HCT116 (cell line): ENCODE measurements at regions not wholly inside any gene's neighbourhood (a gene's known extent, or its start where the extent isn't known, plus 50 kb on each side); places are given as distances from the start of the nearest gene placed in this dataset.

Experiments
- ATAC-seq: fragments of 200-7000 bp; cut with Tn5 transposase; 2 replicates; pipeline ENCODE4 v1.9.1; 2020; ENCODE audit warnings: mild to moderate bottlenecking, moderate library complexity
- BruUV-seq: library from RNA; stranded (reverse); fragments of 400-500 nt; replicated peaks from 2 replicates; lab custom pipeline; 2021; lab: Mats Ljungman, UMichigan
- CTCF ChIA-PET: fragments of 300-600 bp; sonication (Branson Sonifier 250); formaldehyde crosslinking; loops from one replicate; lab custom pipeline; 2021; ENCODE audit warnings: antibody characterized with exemption; lab: Charles Lee
- POLR2A ChIA-PET: fragments of 300-600, 350-600 bp; sonication (Branson Sonifier 250); formaldehyde crosslinking; loops from one replicate; lab custom pipeline; 2021; ENCODE audit warnings: antibody characterized with exemption; lab: Charles Lee
- RAD21 ChIA-PET, 2 experiments: fragments of 300-600 bp; sonication (Branson Sonifier 250); formaldehyde crosslinking; loops; one replicate each; lab custom pipeline; 2023; ENCODE audit warnings: low total read pairs in 2 of 2; ENCODE audit not compliant: uncharacterized antibody in 2 of 2, unreplicated experiment in 2 of 2, low non-redundant PET in 1 of 2; lab: Charles Lee
- DNase-seq: peaks from one replicate; pipeline ENCODE4 v3.0.0-alpha.2; 2010; ENCODE audit warnings: low read depth, low spot score
- H2AFZ ChIP-seq: fragments of 200-600 bp; shearing (Covaris generic), sonication (generic); 2 replicates; pipeline ENCODE4 v1.6.1; 2017; ENCODE audit warnings: low read depth, mixed run types, mixed read lengths, antibody characterized with exemption, low read length; ENCODE audit not compliant: poor library complexity, severe bottlenecking
- H3K27ac ChIP-seq: 2 replicates; pipeline ENCODE4 v1.5.1; 2012; ENCODE audit warnings: low read depth, low read length
- H3K27me3 ChIP-seq: fragments of 200-600 bp; sonication (generic); 2 replicates; pipeline ENCODE4 v1.6.1; 2016; ENCODE audit warnings: mixed run types, low read length, mixed read lengths; ENCODE audit not compliant: insufficient read depth
- H3K36me3 ChIP-seq, 2 experiments: fragments of 200-500 bp in 1 of 2; fragments of 200-600 bp in 1 of 2; sonication (Bioruptor generic) in 1 of 2; sonication (generic) in 1 of 2; 2 replicates each; pipeline versions ENCODE4 v1.5.1 to v1.6.1; 2014 to 2016; ENCODE audit warnings: low read length in 2 of 2, inconsistent platforms in 1 of 2, mixed read lengths in 1 of 2, mixed run types in 1 of 2; ENCODE audit not compliant: insufficient read depth in 2 of 2, control insufficient read depth in 1 of 2
- H3K4me1 ChIP-seq, 2 experiments: fragments of 200-600 bp in 1 of 2; sonication (generic) in 1 of 2; 2 replicates each; pipeline versions ENCODE4 v1.5.1 to v1.6.1; 2012 to 2017; ENCODE audit warnings: low read length in 2 of 2, inconsistent platforms in 1 of 2, mild to moderate bottlenecking in 1 of 2, mixed read lengths in 1 of 2, mixed run types in 1 of 2, moderate library complexity in 1 of 2; ENCODE audit not compliant: insufficient read depth in 2 of 2, control insufficient read depth in 1 of 2
- H3K4me2 ChIP-seq: fragments of 200-600 bp; sonication (generic); 2 replicates; pipeline ENCODE4 v1.6.1; 2017; ENCODE audit warnings: mixed run types, low read length, mixed read lengths
- H3K4me3 ChIP-seq, 2 experiments: fragments of 200-600 bp in 1 of 2; sonication (generic) in 1 of 2; replicated peaks in 1 of 2; 2 replicates each; pipeline ENCODE4 v1.5.1; 2011 to 2016; ENCODE audit warnings: low read length in 2 of 2, control low read depth in 1 of 2, low read depth in 1 of 2, mild to moderate bottlenecking in 1 of 2, mixed read lengths in 1 of 2, mixed run types in 1 of 2
- H3K79me2 ChIP-seq: fragments of 200-600 bp; sonication (generic); 2 replicates; pipeline ENCODE4 v1.6.1; 2017; ENCODE audit warnings: mild to moderate bottlenecking, mixed run types, low read length, moderate library complexity, mixed read lengths; ENCODE audit not compliant: insufficient read depth
- H3K9ac ChIP-seq: fragments of 200-600 bp; sonication (generic); 2 replicates; pipeline ENCODE4 v1.6.1; 2016; ENCODE audit warnings: low read length, mixed read lengths
- H3K9me2 ChIP-seq: fragments of 200-600 bp; sonication (generic), shearing (Covaris generic); 2 replicates; pipeline ENCODE4 v1.6.1; 2017; ENCODE audit warnings: mixed run types, mild to moderate bottlenecking, moderate library complexity; ENCODE audit not compliant: insufficient read depth
- H3K9me3 ChIP-seq, 2 experiments: fragments of 200-500 bp in 1 of 2; fragments of 200-600 bp in 1 of 2; sonication (Bioruptor generic) in 1 of 2; sonication (generic) in 1 of 2; 2 replicates each; pipeline ENCODE4 v1.6.1; 2014 to 2017; ENCODE audit warnings: low read length in 2 of 2, mixed read lengths in 2 of 2, inconsistent platforms in 1 of 2, low read depth in 1 of 2, mild to moderate bottlenecking in 1 of 2, mixed run types in 1 of 2, moderate library complexity in 1 of 2; ENCODE audit not compliant: control insufficient read depth in 1 of 2, insufficient read depth in 1 of 2
- H4K20me1 ChIP-seq: fragments of 200-600 bp; sonication (generic), shearing (Covaris generic); 2 replicates; pipeline ENCODE4 v1.6.1; 2017; ENCODE audit warnings: mixed run types, mild to moderate bottlenecking, moderate library complexity; ENCODE audit not compliant: insufficient read depth
- CEBPB ChIP-seq: IDR thresholded peaks from 2 replicates; pipeline ENCODE4 v1.6.1; 2012; ENCODE audit warnings: low read depth
- EGR1 ChIP-seq: IDR thresholded peaks from 2 replicates; pipeline ENCODE4 v1.6.1; 2012; ENCODE audit warnings: low read depth
- EZH2 ChIP-seq: fragments of 200-600 bp; sonication (generic); IDR thresholded peaks from 2 replicates; pipeline ENCODE4 v1.6.1; 2017; ENCODE audit warnings: antibody characterized with exemption, mixed run types
- EZH2phosphoT487 ChIP-seq: fragments of 200-600 bp; IDR thresholded peaks from 2 replicates; pipeline ENCODE4 v1.6.1; 2018; ENCODE audit warnings: antibody characterized with exemption, borderline replicate concordance
- POLR2A ChIP-seq: IDR thresholded peaks from 2 replicates; pipeline ENCODE4 v1.7.0; 2011; ENCODE audit warnings: borderline replicate concordance; ENCODE audit not compliant: insufficient read depth, insufficient read length; ENCODE audit errors: extremely low read depth
- POLR2AphosphoS5 ChIP-seq: IDR thresholded peaks from 2 replicates; pipeline ENCODE4 v1.6.1; 2011; ENCODE audit warnings: mild to moderate bottlenecking, low read depth, low read length, moderate library complexity
- RAD21 ChIP-seq: IDR thresholded peaks from 2 replicates; pipeline ENCODE4 v1.6.1; 2012; ENCODE audit warnings: low read depth, mild to moderate bottlenecking
- SIN3A ChIP-seq: IDR thresholded peaks from 2 replicates; pipeline ENCODE4 v1.6.1; 2012; ENCODE audit warnings: low read depth
- SP1 ChIP-seq: IDR thresholded peaks from 2 replicates; pipeline ENCODE4 v1.6.1; 2012; ENCODE audit warnings: low read depth
- SRF ChIP-seq: IDR thresholded peaks from 2 replicates; pipeline ENCODE4 v1.6.1; 2012; ENCODE audit warnings: low read depth
- YY1 ChIP-seq: IDR thresholded peaks from 2 replicates; pipeline ENCODE4 v1.6.1; 2011; ENCODE audit warnings: low read length, low read depth, moderate library complexity, mild to moderate bottlenecking; ENCODE audit not compliant: insufficient replicate concordance; ENCODE audit errors: extremely low read depth
- ZFX ChIP-seq: fragments of 450-650 bp; IDR thresholded peaks from 2 replicates; pipeline ENCODE4 v1.6.1; 2017
- ZNF274 ChIP-seq: fragments of 200-500 bp; sonication (Bioruptor generic); IDR thresholded peaks from 2 replicates; pipeline ENCODE4 v1.6.1; 2014; ENCODE audit warnings: mild to moderate bottlenecking, low read depth, low read length, inconsistent platforms
- intact Hi-C: fragments of 100-400 bp; cut with micrococcal nuclease; formaldehyde crosslinking; loops from 2 replicates; pipeline ENCODE4 v1.10.0; 2022
- TF ChIP-seq, protein P1 (sequence below): IDR thresholded peaks from 2 replicates; pipeline ENCODE4 v1.6.1; 2012; ENCODE audit warnings: low read depth
- TF ChIP-seq, protein P2 (sequence below), 3 experiments: fragments of 200-600 bp in 1 of 3; sonication (generic) in 1 of 3; IDR thresholded peaks in 2 of 3; conservative IDR thresholded peaks in 1 of 3; 2 replicates each; pipeline ENCODE4 v1.5.1; 2012 to 2017; ENCODE audit warnings: low read depth in 2 of 3, low read length in 2 of 3, antibody characterized with exemption in 1 of 3, borderline replicate concordance in 1 of 3, control low read depth in 1 of 3, mild to moderate bottlenecking in 1 of 3, mixed read lengths in 1 of 3, mixed run types in 1 of 3, moderate library complexity in 1 of 3; ENCODE audit not compliant: insufficient read depth in 1 of 3

DNA sequence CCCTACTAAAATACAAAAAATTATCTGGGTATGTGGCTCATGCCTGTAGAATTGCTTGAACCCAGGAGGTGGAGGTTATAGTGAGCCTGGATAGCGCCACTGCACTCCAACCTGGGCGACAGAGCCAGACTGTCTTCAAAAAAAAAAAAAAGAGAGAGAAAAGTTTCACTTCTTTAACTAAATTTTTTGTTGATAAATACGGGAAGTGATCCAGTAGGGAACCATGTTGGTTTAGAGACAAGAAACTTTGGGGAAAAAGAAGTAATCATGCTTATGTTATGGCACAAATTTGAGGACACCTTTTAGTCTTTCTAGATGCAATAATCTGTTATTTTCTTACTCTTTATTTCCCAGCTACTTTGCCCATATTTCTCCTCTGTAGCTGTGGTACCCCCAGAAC lies 309.7 kb downstream of the TYW1 start:
- BruUV-seq, result no TSS peak
- no peak overlapping the region for H2AFZ ChIP-seq
- DNase-seq (no peak), ATAC-seq (no peak)
- H3K4me3 ChIP-seq, result no peak overlapping the region
- H3K79me2 ChIP-seq, result peaks cover 52% of the 10 kb centered on the region
- H3K9ac ChIP-seq, result no peak overlapping the region
- TF ChIP-seq POLR2A (no peak), EZH2phosphoT487 (no peak), RAD21 (no peak), SRF (no peak), SIN3A (no peak), EZH2 (no peak), CEBPB (no peak), POLR2AphosphoS5 (no peak), EGR1 (no peak), ZFX (no peak), SP1 (no peak), ZNF274 (no peak), YY1 (no peak)
- TF ChIP-seq, protein P1, sequence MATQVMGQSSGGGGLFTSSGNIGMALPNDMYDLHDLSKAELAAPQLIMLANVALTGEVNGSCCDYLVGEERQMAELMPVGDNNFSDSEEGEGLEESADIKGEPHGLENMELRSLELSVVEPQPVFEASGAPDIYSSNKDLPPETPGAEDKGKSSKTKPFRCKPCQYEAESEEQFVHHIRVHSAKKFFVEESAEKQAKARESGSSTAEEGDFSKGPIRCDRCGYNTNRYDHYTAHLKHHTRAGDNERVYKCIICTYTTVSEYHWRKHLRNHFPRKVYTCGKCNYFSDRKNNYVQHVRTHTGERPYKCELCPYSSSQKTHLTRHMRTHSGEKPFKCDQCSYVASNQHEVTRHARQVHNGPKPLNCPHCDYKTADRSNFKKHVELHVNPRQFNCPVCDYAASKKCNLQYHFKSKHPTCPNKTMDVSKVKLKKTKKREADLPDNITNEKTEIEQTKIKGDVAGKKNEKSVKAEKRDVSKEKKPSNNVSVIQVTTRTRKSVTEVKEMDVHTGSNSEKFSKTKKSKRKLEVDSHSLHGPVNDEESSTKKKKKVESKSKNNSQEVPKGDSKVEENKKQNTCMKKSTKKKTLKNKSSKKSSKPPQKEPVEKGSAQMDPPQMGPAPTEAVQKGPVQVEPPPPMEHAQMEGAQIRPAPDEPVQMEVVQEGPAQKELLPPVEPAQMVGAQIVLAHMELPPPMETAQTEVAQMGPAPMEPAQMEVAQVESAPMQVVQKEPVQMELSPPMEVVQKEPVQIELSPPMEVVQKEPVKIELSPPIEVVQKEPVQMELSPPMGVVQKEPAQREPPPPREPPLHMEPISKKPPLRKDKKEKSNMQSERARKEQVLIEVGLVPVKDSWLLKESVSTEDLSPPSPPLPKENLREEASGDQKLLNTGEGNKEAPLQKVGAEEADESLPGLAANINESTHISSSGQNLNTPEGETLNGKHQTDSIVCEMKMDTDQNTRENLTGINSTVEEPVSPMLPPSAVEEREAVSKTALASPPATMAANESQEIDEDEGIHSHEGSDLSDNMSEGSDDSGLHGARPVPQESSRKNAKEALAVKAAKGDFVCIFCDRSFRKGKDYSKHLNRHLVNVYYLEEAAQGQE, result no peak
- TF ChIP-seq, protein P2, sequence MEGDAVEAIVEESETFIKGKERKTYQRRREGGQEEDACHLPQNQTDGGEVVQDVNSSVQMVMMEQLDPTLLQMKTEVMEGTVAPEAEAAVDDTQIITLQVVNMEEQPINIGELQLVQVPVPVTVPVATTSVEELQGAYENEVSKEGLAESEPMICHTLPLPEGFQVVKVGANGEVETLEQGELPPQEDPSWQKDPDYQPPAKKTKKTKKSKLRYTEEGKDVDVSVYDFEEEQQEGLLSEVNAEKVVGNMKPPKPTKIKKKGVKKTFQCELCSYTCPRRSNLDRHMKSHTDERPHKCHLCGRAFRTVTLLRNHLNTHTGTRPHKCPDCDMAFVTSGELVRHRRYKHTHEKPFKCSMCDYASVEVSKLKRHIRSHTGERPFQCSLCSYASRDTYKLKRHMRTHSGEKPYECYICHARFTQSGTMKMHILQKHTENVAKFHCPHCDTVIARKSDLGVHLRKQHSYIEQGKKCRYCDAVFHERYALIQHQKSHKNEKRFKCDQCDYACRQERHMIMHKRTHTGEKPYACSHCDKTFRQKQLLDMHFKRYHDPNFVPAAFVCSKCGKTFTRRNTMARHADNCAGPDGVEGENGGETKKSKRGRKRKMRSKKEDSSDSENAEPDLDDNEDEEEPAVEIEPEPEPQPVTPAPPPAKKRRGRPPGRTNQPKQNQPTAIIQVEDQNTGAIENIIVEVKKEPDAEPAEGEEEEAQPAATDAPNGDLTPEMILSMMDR (IDR thresholded peaks at IDR 0.05 in 2 of 3, conservative IDR thresholded peaks at IDR 0.05 in 1 of 3; ENCODE audit: borderline replicate concordance in 1 of 3, insufficient read depth in 1 of 3, low read depth in 2 of 3, low read length in 2 of 3), result no peak
- no peak overlapping the region for H3K4me2 ChIP-seq
- peaks cover 34 to 46% of the 10 kb centered on the region in 2 experiments; a peak in 3 of 4 replicates for H3K36me3 ChIP-seq
- RAD21 ChIA-PET, result no interaction called here
- no peaks in the 10 kb centered on the region for H4K20me1 ChIP-seq
- H3K27ac ChIP-seq, result no peak overlapping the region
- intact Hi-C loops, result no loop called here
- no peaks in the 10 kb centered on the region for H3K9me3 ChIP-seq
- peaks cover 9% of the 10 kb centered on the region in 2 experiments for H3K4me1 ChIP-seq
- H3K27me3 ChIP-seq, result no peaks in the 10 kb centered on the region
- H3K9me2 ChIP-seq, result no peaks in the 10 kb centered on the region
- POLR2A ChIA-PET, result no interaction called here
- CTCF ChIA-PET, result no interaction called here
